HepG2 (cell line): ENCODE measurements at regions not wholly inside any gene's neighbourhood (a gene's known extent, or its start where the extent isn't known, plus 50 kb on each side); places are given as distances from the start of the nearest gene placed in this dataset.
A peak's percentile ranks its signal among the peaks of the same experiment; 100 is the strongest.

ENCODE experiments used
- ATAC-seq: fragments of 200-7000 bp; cut with Tn5 transposase; 3 replicates; pipeline ENCODE4 v1.9.1; 2020; ENCODE audit warnings: mild to moderate bottlenecking, moderate library complexity
- BruUV-seq: library from RNA; stranded (reverse); fragments of 400-500 nt; replicated peaks from 2 replicates; lab custom pipeline; 2021; lab: Mats Ljungman, UMichigan
- CTCF ChIA-PET: fragments of 300-600 bp; formaldehyde crosslinking; extraction: SDS; loops from one replicate; lab custom pipeline; 2021; ENCODE audit warnings: low total read pairs, inconsistent platforms, low intra/inter-chr PET ratio; lab: Yijun Ruan, JAX
- POLR2A ChIA-PET: fragments of 350-600 bp; sonication (Branson Sonifier 250); formaldehyde crosslinking; loops from one replicate; lab custom pipeline; 2020; ENCODE audit warnings: antibody characterized with exemption, inconsistent platforms; lab: Yijun Ruan, JAX
- DNase-seq: peaks from one replicate; pipeline ENCODE4 v3.0.0-alpha.2; 2015; ENCODE audit warnings: low spot score
- FAIRE-seq: peaks from 3 replicates; lab custom pipeline; 2011; peaks lifted over from hg19 to GRCh38; lab: Jason Lieb, UNC
- H2AFZ ChIP-seq: one replicate; pipeline ENCODE4 v1.6.1; 2011; ENCODE audit warnings: low read length, inconsistent platforms
- H3K27ac ChIP-seq: fragments of 300-600 bp; 3 replicates; pipeline ENCODE4 v1.8.0; 2011; ENCODE audit warnings: mixed run types, mild to moderate bottlenecking, mixed read lengths, low read length, inconsistent platforms; ENCODE audit not compliant: insufficient read depth; ENCODE audit errors: extremely low read length
- H3K27me3 ChIP-seq, 2 experiments: fragments of 200-600 bp in 1 of 2; 2 replicates in 1 of 2; 3 replicates in 1 of 2; pipeline versions ENCODE4 v1.6.0 to v1.8.0; 2011; ENCODE audit warnings: low read length in 2 of 2, mild to moderate bottlenecking in 2 of 2, moderate library complexity in 2 of 2, inconsistent platforms in 1 of 2; ENCODE audit not compliant: insufficient read depth in 2 of 2, control insufficient read depth in 1 of 2
- H3K36me3 ChIP-seq, 2 experiments: fragments of 200-600 bp in 1 of 2; replicated peaks in 1 of 2; 2 replicates in 1 of 2; 3 replicates in 1 of 2; pipeline versions ENCODE4 v1.5.1 to v1.8.0; 2011; ENCODE audit warnings: low read length in 2 of 2, inconsistent platforms in 1 of 2; ENCODE audit not compliant: insufficient read depth in 2 of 2, control insufficient read depth in 1 of 2
- H3K4me1 ChIP-seq: 2 replicates; pipeline ENCODE4 v1.5.1; 2012; ENCODE audit warnings: low read length, inconsistent platforms; ENCODE audit not compliant: insufficient read depth
- H3K4me2 ChIP-seq: 2 replicates; pipeline ENCODE4 v1.6.0; 2011; ENCODE audit warnings: low read depth, low read length, inconsistent platforms
- H3K4me3 ChIP-seq, 3 experiments: fragments of 200-600 bp in 1 of 3; sonication (generic), shearing (Covaris generic) in 1 of 3; replicated peaks in 1 of 3; 2 replicates each; pipeline ENCODE4 v1.5.1; 2011 to 2016; ENCODE audit warnings: low read length in 3 of 3, inconsistent platforms in 2 of 3, low read depth in 2 of 3, mild to moderate bottlenecking in 2 of 3, control low read depth in 1 of 3, mixed read lengths in 1 of 3; ENCODE audit not compliant: insufficient read depth in 1 of 3
- H3K79me2 ChIP-seq: one replicate; pipeline ENCODE4 v1.6.1; 2011; ENCODE audit warnings: low read length, inconsistent platforms; ENCODE audit not compliant: insufficient read depth
- H3K9ac ChIP-seq: 2 replicates; pipeline ENCODE4 v1.6.0; 2011; ENCODE audit warnings: mild to moderate bottlenecking, low read depth, low read length, inconsistent platforms; ENCODE audit not compliant: insufficient read depth
- H3K9me3 ChIP-seq: 2 replicates; pipeline ENCODE4 v1.5.1; 2012; ENCODE audit warnings: mild to moderate bottlenecking, low read length
- H4K20me1 ChIP-seq: 2 replicates; pipeline ENCODE4 v1.6.0; 2011; ENCODE audit warnings: inconsistent platforms, mild to moderate bottlenecking, low read length, moderate library complexity; ENCODE audit not compliant: insufficient read depth
- BHLHE40 ChIP-seq: IDR thresholded peaks from 2 replicates; pipeline ENCODE4 v1.6.1; 2011; ENCODE audit warnings: low read length, improper control_type of control experiment
- FOXA1 ChIP-seq, 2 experiments: fragments of 450-650 bp in 1 of 2; sonication (generic) in 1 of 2; formaldehyde crosslinking in 1 of 2; IDR thresholded peaks; 2 replicates each; pipeline versions ENCODE4 v1.4.0 to v1.6.1; 2016 to 2020; ENCODE audit warnings: missing genetic modification reagents in 1 of 2
- FOXA3 ChIP-seq: IDR thresholded peaks from 2 replicates; pipeline ENCODE4 v1.6.1; 2016; ENCODE audit warnings: missing genetic modification reagents, missing compliant biosample characterization
- HHEX ChIP-seq: IDR thresholded peaks from 2 replicates; pipeline ENCODE4 v1.6.1; 2016; ENCODE audit warnings: control low read depth
- NR2F6 ChIP-seq, 2 experiments: IDR thresholded peaks; 2 replicates each; pipeline ENCODE4 v1.6.1; 2016; ENCODE audit warnings: antibody characterized with exemption in 1 of 2, mild to moderate bottlenecking in 1 of 2
- PATZ1 ChIP-seq: sonication (generic); formaldehyde crosslinking; IDR thresholded peaks from 2 replicates; pipeline ENCODE4 v1.4.0; 2020; ENCODE audit warnings: missing genetic modification reagents
- RFX5 ChIP-seq: IDR thresholded peaks from 2 replicates; pipeline ENCODE4 v1.6.1; 2011; ENCODE audit warnings: low read depth, low read length, improper control_type of control experiment
- SOX13 ChIP-seq, 3 experiments: fragments of 450-650 bp in 1 of 3; sonication (generic) in 1 of 3; formaldehyde crosslinking in 1 of 3; IDR thresholded peaks in 2 of 3; conservative IDR thresholded peaks in 1 of 3; 2 replicates each; pipeline versions ENCODE4 v1.5.0 to v1.6.1; 2016 to 2020; ENCODE audit warnings: antibody characterized with exemption in 1 of 3, mild to moderate bottlenecking in 1 of 3, missing compliant biosample characterization in 1 of 3, missing genetic modification reagents in 1 of 3, moderate library complexity in 1 of 3
- SOX6 ChIP-seq, 2 experiments: fragments of 450-650 bp in 1 of 2; sonication (generic) in 1 of 2; formaldehyde crosslinking in 1 of 2; IDR thresholded peaks; 2 replicates each; pipeline versions ENCODE4 v1.4.0 to v1.6.1; 2017 to 2020; ENCODE audit warnings: antibody characterized with exemption in 1 of 2, mild to moderate bottlenecking in 1 of 2, missing genetic modification reagents in 1 of 2
- ZNF225 ChIP-seq: sonication (generic); formaldehyde crosslinking; IDR thresholded peaks from 2 replicates; pipeline ENCODE4 v1.4.0; 2020; ENCODE audit warnings: mild to moderate bottlenecking, missing genetic modification reagents
- ZNF660 ChIP-seq: sonication (generic); formaldehyde crosslinking; IDR thresholded peaks from 2 replicates; pipeline ENCODE4 v1.5.1; 2020; ENCODE audit warnings: mild to moderate bottlenecking, low read depth, missing genetic modification reagents, borderline replicate concordance
- ZNF674 ChIP-seq: sonication (generic); formaldehyde crosslinking; IDR thresholded peaks from 2 replicates; pipeline ENCODE4 v1.5.0; 2020; ENCODE audit warnings: low read depth, mild to moderate bottlenecking, missing genetic modification reagents
- WGBS: methylation state at CpG from one replicate; pipeline ENCODE4 v1.1.6; 2017; ENCODE audit warnings: low lambda C conversion rate; 5-methylcytosine and 5-hydroxymethylcytosine counted together
- in situ Hi-C: cut with HindIII; loops from 2 replicates; pipeline ENCODE4 v1.10.0; 2017; ENCODE audit warnings: low pct_unique_long_range_greater_than_20kb; ENCODE audit not compliant: extremely low pct_ligation_motif_present
- intact Hi-C: fragments of 100-400 bp; cut with micrococcal nuclease; formaldehyde crosslinking; loops from one replicate; pipeline ENCODE4 v1.10.0; 2022; ENCODE audit not compliant: unreplicated experiment

- TF ChIP-seq FOXA1 (IDR thresholded peaks at IDR 0.05) (peak; percentile 58; the same call in 1 of the 2 replicates), FOXA1 (CRISPR knock-in tag; IDR thresholded peaks at IDR 0.05) (peak; percentile 63), SOX13 (IDR thresholded peaks at IDR 0.05) (no peak), SOX13 (CRISPR knock-in tag; conservative IDR thresholded peaks at IDR 0.05 in 1 of 2, IDR thresholded peaks at IDR 0.05 in 1 of 2) (peak in 1 of 2 experiments; percentile 43; a peak in 1 of 4 replicates), SOX6 (IDR thresholded peaks at IDR 0.05) (no peak), SOX6 (CRISPR knock-in tag; IDR thresholded peaks at IDR 0.05) (peak; percentile 42; the same call in 1 of the 2 replicates), ZNF674 (no peak), HHEX (peak; percentile 84), ZNF225 (CRISPR knock-in tag) (no peak), NR2F6 (IDR thresholded peaks at IDR 0.05) (0 out of 2 replicates have a peak, but pooled peaks have one; percentile 13), NR2F6 (CRISPR knock-in tag; IDR thresholded peaks at IDR 0.05) (no peak), ZNF660 (CRISPR knock-in tag) (no peak), FOXA3 (CRISPR knock-in tag) (peak; percentile 69), BHLHE40 (no peak)
Measured at GRCh38 chr13:23969647-23970046, 72.3 kb upstream of the C1QTNF9B start (continued).

GRCh38 chr13:23979361-23980159 is 82.3 kb upstream of the C1QTNF9B start:
- Histone ChIP-seq H3K36me3 (no peaks in the 10 kb centered on the region), H2AFZ (no peak overlapping the region), H3K27me3 (peaks cover 2 to 48% of the 10 kb centered on the region in 2 experiments; a peak in 4 of 5 replicates), H3K9me3 (no peaks in the 10 kb centered on the region), H3K27ac (no peak overlapping the region), H3K4me2 (peak overlapping the region; percentile 73), H3K4me1 (peaks cover 15% of the 10 kb centered on the region), H3K4me3 (peak overlapping the region in 2 of 3 experiments; percentile 23 to 66; a peak in 5 of 6 replicates), H3K9ac (no peak overlapping the region), H3K79me2 (no peaks in the 10 kb centered on the region), H4K20me1 (no peaks in the 10 kb centered on the region)
- ATAC-seq (peak; percentile 93), FAIRE-seq (no peak), DNase-seq (peak; percentile 6)
- intact Hi-C loops, result no loop called here
- ChIA-PET POLR2A (no interaction called here), CTCF (no interaction called here)
- TF ChIP-seq PATZ1 (CRISPR knock-in tag) (peak; percentile 4; the same call in 1 of the 2 replicates), RFX5 (no peak)
- BruUV-seq, result no TSS peak
- WGBS, result 3% methylated on average over 28 of the region's 43 CpGs
- in situ Hi-C loops, result no loop called here
